NCI-H226 (cell line): ENCODE measurements at regions not wholly inside any gene's neighbourhood (a gene's known extent, or its start where the extent isn't known, plus 50 kb on each side); places are given as distances from the start of the nearest gene placed in this dataset.
"Not testable (repeated sequence)": the region's sequence is repeated elsewhere in the genome, so short reads cannot be mapped to it uniquely, and the experiment has no call there.

Experiments used
- DNase-seq: peaks from one replicate; pipeline ENCODE4 v3.0.0-alpha.2; 2015

DNA sequence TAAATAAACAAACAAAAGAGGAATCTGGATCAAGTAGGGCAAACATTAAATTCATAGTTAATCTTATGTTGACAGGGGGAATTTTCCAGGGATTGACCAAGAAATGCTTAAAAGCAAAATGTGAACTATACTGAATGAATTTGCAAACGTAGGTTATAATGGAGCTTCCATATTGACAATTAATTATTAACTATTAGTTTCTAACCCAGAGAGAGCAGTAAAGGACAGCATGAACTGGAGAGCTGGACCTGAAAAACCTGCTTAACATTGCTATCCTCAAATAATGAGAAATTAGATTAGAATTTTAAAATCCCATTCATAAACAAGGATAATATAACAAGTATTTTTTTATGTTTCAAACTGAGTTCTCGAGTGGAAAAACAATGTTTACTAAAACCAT lies 1089.6 kb downstream of the DNAJB9 start:
- no peak for DNase-seq

DNA sequence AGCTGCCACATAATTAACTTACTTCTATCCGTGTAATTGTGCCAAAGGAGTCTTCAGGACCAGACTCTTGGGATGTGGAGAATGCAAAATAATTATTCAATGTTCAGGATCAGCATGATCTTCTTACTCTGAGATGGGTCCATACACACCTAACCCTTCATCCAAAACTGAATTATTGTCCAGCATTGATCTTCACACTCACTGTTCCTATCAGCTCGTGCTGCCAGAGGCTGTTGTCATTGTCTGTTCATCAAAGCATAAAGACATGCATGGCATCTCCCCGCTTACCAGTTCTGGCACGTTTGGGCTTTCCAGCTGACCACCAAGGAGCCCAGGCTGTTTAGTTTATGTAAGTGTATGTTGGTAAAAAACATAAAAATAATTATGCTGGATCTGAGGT lies 1090.7 kb downstream of the DNAJB9 start:
- no peak for DNase-seq

DNA sequence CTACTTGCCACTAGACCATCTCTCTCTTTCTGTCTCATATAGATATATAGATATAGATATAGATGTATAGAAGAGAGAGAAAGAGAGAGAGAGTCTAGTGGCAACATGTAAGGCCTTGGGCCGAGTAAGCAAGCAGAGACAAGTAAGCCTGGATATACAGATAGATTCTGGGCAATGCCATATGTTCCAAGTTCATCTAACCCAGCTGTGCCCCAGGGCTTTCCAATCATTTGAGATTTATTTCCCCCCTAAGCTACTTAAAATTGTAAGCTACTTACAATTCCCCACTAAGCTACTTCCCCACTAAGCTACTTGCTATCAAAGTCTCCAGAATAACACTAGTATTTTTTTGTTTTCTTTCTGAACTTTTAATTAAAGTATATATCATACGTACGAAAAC lies 1094.1 kb downstream of the DNAJB9 start:
- DNase-seq: no peak

DNA sequence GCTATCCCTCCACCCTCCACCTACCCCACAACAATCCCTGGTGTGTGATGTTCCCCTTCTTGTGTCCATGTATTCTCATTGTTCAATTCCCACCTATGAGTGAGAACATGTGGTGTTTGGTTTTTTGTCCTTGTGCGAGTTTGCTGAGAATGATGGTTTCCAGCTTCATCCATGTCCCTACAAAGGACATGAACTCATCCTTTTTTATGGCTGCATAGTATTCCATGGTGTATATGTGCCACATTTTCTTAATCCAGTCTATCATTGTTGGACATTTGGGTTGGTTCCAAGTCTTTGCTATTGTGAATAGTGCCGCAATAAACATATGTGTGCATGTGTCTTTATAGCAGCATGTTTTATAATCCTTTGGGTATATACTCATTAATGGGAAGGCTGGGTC lies 1117.6 kb downstream of the DNAJB9 start:
- DNase-seq: not testable (repeated sequence)

DNA sequence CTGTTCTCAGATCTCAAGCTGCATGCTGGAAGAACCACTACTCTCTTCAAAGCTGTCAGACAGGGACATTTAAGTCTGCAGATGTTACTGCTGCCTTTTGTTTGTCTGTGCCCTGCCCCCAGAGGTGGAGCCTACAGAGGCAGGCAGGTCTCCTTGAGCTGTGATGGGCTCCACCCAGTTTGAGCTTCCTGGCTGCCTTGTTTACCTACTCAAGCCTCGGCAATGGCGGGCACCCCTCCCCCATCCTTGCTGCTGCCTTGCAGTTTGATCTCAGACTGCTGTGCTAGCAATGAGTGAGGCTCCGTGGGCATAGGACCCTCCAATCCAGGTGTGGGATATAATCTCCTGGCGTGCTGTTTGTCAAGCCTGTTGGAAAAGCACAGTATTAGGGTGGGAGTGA lies 1122.9 kb downstream of the DNAJB9 start:
- DNase-seq: not testable (repeated sequence)

DNA sequence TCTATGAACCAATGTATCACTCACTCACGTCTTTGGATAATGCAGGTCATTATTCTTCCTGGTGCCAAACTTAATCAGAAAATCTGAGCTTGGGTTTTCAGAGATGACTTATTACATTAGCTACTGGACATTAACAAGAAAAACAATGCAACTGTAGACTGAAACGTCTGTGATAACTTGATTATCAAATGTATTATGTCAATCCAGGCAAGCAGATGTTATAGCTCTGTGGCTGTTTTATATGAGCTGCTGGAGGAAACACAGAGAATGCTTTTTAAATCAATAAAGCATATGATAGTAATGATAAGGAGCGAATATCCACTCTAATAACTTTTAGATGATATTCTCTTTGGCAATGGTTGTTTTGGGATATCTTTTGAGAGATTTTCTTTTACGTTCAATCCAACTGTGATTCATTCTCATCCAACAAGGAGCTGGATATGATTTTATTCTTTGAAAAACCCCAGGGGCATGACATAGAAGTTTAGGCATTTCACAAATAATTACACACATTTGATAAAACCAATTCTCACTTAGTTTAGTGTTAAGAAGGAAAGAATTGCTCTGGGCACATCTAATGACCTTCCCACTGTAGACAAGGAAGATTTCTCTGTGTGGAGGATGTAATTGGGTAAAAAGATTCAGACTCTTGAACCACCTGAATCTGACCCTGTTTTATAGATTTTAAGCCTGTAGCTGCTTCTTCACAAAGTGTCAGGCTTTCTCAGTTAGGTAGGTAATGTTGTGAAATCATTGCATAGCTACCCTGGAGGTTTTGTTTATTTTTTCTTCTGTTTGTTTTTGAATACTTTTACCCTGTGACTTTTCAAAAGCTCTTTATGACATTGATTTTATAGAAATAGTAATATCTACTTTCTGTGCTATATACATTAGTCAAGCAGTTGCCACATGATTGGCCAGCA lies 1124.7 kb downstream of the DNAJB9 start:
- no peak for DNase-seq

DNA sequence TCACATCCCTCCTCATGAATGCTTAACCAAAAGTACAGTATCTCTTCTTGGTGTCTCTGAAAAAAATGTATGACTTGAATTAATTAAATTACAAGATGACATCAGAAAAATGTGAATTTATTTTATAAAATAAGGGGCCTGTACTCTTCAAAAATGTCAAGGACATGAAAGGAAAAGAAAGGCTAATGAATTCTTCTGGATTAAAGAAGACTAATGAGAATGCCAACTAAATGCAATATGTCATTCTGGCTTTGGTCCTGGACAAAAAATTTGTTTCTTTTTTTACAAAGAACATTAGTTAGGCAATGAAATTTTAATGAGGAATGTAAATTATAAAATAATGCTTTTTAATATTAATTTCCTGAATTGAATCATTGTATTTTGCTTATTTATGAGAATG lies 1125.7 kb downstream of the DNAJB9 start:
- DNase-seq: no peak

DNA sequence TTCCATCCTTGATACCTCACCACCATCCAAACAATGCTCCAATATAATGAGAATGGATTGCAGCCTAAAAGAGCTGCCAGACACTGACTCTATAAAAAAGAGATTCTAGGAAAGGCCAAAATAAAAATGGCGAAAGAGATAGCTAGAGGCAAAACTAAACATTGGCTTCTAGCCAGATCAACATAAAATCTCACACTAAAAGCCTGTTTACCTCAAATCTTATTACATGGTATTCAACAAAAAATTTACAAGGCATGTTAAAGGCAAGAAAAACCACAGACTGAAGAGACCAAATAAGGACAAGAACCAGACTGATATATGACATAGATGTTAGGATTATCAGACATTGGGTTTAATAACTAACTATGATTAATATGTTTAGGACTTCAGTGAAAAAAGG lies 1127.0 kb downstream of the DNAJB9 start:
- DNase-seq: no peak

DNA sequence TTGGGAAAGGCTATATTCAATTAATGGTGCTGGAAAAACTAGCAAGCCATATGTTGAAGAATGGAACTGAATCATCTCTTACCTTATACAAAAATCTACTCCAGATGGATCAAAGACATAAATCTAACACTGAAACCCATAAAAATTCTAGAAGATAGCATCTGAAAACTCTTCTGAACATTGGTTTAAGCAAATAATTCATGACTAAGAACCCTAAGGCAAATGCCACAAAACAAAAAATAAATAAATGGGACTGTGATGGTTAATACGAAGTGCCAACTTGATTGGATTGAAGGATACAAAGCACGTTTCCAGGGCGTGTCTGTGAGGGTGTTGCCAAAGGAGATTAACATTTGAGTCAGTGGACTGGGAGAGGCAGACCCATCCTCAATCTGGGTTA lies 1130.0 kb downstream of the DNAJB9 start:
- no peak for DNase-seq

DNA sequence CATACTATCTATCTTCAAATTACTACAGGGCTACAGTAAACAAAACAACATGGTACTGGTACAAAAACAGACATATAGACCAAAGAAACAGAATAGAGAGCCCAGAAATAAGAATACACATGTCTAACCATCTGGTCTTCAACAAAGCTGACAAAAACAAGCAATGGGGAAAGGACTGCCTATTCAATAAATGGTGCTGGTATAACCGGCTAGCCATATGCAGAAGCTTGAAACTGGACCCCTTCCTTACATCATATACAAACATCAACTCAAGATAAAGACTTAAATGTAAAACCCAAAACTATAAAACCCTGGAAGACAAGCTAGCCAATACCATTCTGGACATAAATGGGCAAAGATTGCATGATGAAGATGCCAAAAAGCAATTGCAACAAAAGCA lies 1143.7 kb downstream of the DNAJB9 start:
- no peak for DNase-seq

DNA sequence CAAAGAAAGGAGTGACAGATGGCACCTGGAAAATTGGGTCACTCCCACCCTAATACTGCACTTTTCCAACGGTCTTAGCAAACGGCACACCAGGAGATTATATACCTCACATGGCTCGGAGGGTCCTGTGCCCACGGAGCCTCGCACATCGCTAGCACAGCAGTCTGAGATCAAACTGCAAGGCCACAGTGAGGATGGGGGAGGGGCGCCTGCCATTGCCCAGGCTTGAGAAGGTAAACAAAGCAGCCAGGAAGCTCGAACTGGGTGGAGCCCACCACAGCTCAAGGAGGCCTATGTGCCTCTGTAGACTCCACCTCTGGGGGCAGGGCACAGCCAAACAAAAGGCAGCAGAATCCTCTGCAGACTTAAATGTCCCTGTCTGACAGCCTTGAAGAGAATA lies 1149.7 kb downstream of the DNAJB9 start:
- not testable (repeated sequence) for DNase-seq

DNA sequence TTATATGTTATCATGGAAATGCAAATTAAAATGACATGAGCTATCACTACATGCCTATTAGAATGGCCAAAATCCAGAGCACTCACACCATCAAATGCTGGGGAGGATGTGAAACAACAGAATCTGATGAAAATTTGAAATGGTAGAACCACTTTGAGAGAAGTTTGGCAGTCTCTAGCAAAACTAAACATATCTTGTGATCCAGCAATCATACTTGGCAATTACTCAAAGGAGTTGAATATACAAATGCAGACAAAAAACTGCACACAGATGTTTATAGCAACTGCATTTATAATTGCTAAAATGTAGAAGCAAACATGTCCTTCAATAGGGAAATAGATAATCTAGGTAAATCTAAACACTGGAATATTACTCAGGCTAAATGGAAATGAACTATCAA lies 1164.9 kb downstream of the DNAJB9 start:
- no peak for DNase-seq

DNA sequence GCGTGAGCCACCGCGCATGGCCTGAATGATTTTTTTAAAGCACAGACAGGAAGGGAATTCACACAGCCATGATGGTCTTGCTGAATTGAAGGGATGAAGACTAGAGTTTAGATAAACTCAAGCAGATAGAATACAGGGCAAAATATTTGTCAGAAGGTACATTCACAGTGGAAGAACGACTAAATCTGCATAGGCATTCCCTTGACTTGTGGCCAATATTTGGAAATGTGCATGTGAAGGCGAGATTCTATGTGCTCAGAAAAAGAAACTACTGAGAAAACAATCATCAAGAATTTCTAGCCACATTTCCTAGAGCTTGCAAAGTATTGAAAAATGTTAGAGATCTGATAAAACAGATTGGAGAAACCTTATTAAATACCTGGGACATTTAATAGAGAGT lies 1166.2 kb downstream of the DNAJB9 start:
- DNase-seq: no peak

DNA sequence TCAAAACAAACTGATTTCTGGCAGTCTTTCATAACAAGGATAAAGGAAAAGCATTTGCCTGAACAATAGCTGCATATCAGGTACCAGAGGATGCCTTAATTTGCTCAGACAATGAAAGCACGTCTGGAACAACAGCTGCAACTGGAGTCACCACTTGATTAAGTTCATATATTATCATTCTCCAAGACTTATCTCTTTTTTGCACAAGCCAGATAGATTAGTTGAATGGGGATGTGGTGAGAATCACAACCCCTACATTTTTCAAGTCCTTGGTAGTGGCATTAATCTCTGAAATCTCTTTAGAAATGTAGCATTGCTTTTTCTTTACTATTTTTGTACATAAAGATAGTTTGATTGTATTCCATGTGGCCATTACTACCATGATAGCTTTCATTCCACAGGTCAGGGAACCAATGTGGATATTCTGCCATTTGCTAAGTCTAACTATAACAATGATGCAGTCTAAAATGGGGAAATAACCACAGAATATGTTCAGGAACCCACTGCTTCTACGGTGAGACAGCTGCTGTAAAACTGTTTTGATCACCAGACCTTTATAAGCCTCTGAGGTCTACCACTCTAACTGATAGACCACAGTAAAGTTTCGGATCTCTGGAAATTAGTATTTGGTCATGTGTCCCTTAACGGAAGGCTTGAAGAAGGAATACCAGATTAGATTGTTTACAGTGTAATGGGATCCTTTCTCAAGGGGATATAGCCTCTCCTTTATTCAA lies 1176.2 kb downstream of the DNAJB9 start:
- no peak for DNase-seq

DNA sequence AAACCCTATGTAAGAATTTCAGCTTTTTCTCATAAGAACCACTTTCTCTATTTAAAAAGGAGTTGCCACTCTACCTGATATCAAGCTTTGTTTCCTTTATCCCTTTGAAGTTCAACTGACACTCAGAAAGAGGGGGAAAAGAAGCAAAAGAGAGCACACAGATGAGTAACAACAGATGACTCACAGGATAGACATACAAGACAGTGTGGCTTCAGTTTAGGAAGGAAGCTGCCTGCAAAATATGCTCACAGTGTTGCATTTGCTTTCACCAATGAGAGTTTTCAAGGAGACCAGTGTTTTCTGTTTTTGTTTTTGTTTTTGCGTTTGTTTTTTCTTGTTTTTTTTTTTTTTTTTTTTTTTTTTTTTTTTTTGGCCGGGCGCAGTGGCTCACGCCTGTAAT lies 1181.6 kb downstream of the DNAJB9 start:
- no peak for DNase-seq

DNA sequence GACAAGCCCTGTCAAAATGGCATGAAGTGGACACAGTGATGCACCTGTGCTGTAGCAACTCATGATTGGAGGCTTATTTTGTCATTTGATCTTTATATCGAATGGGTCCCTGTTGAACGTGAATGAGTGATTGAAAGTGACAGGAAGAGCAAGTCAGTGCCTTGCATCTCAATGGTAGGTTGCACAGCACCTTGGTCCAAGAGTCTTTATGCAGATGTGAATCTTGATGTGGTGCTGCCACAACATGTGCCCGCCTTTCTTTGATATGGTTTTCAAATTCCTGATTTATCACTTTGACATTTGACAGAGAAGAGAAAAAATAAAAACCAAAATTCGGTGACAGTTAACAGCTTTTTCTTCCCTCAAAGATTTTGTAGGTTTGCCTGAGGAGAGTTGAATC lies 1182.4 kb downstream of the DNAJB9 start:
- no peak for DNase-seq

DNA sequence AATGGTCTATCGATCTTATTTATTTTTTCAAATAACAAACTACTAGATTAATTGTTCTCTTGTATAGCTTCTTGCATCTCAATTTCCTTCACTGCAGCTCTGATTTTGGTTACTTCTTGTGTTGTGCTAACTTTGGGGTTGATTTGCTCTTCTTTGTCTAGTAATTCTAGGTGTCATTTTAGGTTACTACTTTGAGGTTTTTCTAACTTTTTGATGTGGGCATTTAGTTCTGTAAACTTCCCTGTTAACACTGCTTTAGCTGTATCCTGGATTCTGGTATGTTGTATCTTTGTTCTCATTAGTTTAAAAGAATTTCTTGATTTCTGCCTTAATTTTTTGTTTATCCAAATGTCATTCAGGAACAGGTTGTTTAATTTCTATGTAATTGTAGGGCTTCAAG lies 1188.0 kb downstream of the DNAJB9 start:
- no peak for DNase-seq

DNA sequence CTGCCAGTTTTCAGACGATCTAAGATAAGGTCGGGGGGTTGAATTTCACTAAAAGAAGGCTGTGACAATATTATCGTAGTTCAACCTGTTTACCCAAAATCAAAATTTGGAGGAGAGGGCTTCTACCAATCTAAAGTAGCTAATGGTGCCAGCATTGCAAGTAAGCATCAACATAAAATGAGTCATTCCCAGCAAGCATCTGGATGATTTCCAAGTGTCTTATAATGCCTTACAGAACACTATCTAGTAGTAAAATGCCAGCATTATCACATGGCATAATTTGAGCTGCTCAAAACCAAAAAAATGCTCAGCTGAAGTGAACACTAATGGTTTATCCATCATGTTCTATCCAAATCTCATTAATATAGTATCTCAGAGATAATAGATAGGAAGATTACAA lies 1193.9 kb downstream of the DNAJB9 start:
- no peak for DNase-seq

DNA sequence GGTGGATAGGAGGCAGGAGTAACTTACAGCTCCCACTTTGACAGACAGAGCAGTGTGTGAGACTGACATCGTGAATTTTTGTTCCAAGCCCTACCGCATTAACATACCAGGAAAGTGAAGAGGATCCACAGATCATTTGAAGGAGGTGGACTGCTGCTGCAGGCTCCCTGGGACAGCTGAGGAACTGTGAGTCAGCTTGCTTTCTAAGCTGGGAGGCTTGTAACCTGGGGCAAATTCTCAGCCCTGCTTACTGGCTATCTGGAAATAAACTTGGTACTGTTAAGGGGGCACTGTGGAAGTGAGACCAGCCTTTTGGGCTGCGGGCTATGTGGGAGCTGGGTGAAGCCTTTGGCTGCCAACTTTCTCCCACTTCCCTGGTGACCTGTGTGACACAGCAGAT lies 1202.5 kb downstream of the DNAJB9 start:
- DNase-seq: no peak

DNA sequence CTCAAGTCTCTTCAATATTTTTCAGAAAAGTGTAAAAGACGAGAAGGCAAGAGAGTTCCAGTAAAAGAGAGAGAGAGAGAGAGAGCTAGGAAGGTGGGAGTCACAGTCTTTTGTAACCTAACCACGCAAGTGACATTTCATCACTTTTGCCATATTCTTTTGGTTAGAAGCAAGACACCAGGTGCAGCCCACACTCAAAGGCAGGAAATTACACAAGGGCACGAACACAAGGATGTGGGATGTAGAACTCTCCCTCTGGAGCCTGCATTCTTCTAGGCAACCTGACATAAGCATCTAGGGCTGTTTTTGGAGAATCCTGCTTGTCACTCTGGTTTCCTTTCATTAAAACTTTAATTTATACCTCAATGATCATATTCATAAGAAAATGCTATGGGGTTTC lies 1213.1 kb downstream of the DNAJB9 start:
- DNase-seq: no peak

DNA sequence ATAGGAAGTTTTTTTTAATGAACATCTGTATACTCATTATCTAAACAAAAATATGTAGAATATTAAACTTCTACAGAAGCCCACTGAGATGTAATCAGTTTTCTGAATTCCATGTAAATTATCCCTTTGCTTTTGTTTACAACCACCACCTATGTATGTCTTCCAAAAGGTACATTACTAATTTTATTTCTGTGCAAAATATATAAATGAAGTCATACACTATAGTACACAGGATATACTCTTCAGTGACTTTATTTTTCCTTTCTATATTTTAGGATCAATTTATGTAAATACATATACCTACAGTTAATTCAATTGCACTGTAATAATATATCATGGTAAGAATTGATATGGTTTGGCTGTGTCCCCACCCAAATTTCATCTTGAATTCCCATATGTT lies 1236.9 kb downstream of the DNAJB9 start:
- no peak for DNase-seq

DNA sequence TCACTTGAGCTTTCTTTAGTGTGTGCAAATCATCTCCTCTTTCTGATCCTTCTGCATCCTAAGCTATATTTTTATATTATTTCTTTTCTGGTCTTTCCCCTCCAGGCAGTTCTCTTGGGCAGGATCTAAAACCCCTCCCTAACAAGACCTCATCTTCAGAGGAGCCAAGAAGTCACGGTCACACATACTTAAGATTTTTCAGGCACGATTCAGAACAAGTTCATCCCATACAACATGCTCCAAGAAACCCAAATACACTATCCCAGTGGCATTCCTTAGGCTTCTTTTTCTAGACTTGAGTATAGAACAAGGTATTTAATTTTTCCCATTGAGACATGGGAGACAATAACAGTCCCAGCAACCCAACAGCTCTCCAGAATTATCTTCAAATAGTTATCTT lies 1251.5 kb downstream of the DNAJB9 start:
- DNase-seq: no peak

DNA sequence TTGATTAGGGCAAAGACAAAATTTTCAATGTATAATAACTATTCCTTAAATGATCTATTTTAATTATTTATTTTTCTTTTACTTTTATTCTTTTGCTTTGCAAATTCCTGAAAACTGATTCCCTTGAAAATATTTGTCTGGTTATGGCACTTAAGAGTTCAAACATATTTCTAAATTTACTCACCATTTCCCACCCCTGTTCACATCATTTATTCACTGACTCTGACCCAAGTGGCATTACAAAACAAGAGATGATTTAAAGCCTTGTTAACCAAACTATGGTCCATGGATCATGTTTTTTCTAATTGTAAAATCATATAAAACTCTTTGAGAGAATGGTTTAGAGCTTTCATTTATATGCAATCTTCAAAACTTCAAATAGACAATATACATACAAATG lies 1256.1 kb upstream of the LRRN3 start:
- no peak for DNase-seq

DNA sequence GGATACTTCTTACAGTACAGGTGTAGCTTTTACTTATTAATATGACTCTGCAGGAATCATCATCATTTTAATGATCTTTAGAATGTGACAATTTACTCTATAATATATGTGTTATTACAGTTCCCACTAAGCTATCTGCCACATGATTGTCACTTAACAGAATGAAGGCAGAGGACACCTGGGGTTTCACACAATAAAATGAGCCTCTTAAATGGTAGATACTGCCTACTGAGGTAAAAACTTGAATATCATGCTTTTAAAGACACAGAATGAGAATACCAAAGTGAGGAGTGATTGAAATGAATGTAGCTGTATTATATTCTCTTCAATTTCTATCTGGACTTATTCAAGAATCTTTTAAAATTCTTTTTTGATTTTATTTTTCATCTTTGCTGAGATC lies 1255.3 kb upstream of the LRRN3 start:
- no peak for DNase-seq

DNA sequence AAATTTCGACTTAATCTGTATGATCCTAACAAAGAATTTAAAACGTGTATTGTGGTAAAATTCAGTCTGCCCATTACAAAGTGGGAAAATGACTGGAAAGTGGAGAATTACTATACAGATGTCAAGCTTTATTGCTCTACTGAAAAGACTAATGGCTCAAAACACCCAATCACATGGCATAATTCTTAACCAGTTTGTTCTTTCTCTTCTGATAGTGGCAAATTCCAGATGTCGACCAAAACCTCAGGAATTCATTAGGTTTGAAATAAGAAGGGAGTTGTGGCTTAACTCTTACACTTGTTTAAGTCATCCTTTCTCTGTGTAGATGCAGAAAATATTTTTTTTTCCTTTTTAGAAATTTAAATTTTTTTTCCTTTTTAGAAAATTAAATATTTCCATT lies 1254.9 kb upstream of the LRRN3 start:
- DNase-seq: no peak
